ENCODE measurements at regions not wholly inside any gene's neighbourhood (a gene's known extent, or its start where the extent isn't known, plus 50 kb on each side); places are given as distances from the start of the nearest gene placed in this dataset.
"Not testable (repeated sequence)": the region's sequence is repeated elsewhere in the genome, so short reads cannot be mapped to it uniquely, and the experiment has no call there.

DNA sequence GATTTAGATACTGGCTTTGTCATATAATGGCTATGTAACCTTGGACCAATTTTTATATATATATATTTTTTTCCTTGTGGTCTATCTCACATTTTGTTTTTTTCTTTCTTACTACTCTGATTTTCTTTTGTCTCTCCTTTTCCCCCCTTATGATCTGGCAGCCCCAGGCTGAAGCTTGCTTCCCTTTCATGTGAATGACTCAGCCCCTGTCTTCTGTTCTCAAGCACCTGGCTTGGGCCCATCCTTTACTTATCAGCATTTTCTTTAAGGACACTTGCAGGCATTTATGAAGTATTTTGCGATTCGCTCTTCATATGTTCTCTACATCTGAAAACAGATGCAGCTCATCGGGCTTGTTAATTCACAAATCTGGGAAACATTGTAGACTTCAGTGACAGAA is 163.6 kb downstream of the SPRY2 start:
- Mint-ChIP-seq H3K9me3 (no peaks in the 10 kb centered on the region), H3K27me3 (no peaks in the 10 kb centered on the region), H3K4me3 (no peak overlapping the region), H3K27ac (no peak overlapping the region), H3K4me1 (no peaks in the 10 kb centered on the region), H3K36me3 (no peaks in the 10 kb centered on the region)
- ATAC-seq (ENCODE audit: low read depth) (no peak), DNase-seq (ENCODE audit: low spot score in 2 of 2) (no peak)

GRCh38 chr13:80173224-80173623 is 167.7 kb downstream of the SPRY2 start:
- no peak for ATAC-seq (ENCODE audit: low read depth)
- no peaks in the 10 kb centered on the region for H3K36me3 Mint-ChIP-seq
- H3K27ac Mint-ChIP-seq: no peak overlapping the region

DNA sequence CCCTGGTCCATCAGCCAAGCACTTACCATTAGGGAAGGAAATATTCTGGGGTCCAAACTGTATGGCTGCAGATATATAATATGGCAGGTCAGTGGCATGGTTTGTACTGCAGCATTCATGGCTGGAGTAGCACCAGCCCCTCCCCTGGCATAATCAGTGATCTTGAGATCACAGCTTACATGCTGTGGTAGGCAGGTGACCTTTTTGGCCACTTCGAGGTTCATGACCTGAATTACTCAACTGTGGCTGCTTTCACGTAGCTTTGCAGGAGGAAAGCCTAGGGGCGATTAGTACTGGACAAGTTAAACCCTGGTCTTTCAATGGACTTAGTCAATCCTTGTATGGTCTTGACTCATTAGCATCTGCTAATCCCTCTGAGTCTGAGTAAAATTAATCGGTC is 169.8 kb downstream of the SPRY2 start:
- no peaks in the 10 kb centered on the region for H3K9me3 Mint-ChIP-seq
- no peak for DNase-seq (ENCODE audit: low spot score in 2 of 2)
- peaks cover 4% of the 10 kb centered on the region for H3K4me1 Mint-ChIP-seq
- H3K27ac Mint-ChIP-seq: no peak overlapping the region
- ATAC-seq (ENCODE audit: low read depth): no peak
- H3K4me3 Mint-ChIP-seq: no peak overlapping the region
- no peaks in the 10 kb centered on the region for H3K27me3 Mint-ChIP-seq
- H3K36me3 Mint-ChIP-seq: no peaks in the 10 kb centered on the region

More at GRCh38 chr13:80173224-80173623, 167.7 kb downstream of the SPRY2 start:
- Mint-ChIP-seq H3K9me3 (no peaks in the 10 kb centered on the region), H3K4me3 (no peak overlapping the region), H3K27me3 (no peaks in the 10 kb centered on the region), H3K4me1 (peaks cover 4% of the 10 kb centered on the region)
- no peak for DNase-seq (ENCODE audit: low spot score in 2 of 2)

DNA sequence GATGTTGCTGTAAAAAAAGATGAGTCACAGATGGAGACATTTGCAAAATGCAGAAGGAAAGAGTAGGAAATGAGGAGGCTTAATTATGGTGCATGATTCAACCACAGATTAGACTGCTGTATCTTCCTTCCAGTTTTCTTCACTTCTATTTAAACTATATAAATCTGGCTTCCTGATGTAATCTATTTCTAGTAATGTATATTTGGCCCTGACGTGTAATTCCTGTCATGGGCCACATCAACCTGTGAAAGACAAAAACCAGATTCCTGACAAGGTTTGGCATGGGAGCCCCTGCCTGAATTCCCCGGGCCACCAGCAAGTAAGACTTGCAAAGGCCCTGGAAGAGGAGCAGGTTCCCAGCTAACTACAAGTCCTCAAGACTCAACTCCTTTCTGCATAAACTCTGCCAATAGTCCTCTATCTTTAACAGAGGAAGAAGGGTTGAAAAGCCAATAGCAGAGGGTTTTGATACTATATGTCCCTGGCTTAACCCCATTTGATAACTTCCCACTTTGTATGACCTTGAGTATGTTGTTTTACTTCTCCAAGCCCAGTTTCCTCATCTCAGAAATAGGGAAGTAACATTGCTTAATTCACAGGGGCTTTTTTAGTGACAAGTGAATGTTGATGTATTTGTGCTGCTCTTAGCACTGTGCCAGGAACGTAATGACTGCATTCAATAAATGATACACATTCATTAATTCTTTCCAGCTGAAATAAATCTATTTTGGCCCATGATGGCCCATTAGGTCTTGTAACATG is 172.7 kb downstream of the SPRY2 start:
- DNase-seq (ENCODE audit: low spot score in 2 of 2) (no peak), ATAC-seq (ENCODE audit: low read depth) (peak; percentile 78)
- no peaks in the 10 kb centered on the region for H3K36me3 Mint-ChIP-seq
- peaks cover 4% of the 10 kb centered on the region for H3K4me1 Mint-ChIP-seq
- H3K4me3 Mint-ChIP-seq: no peak overlapping the region
- H3K27ac Mint-ChIP-seq: no peak overlapping the region
- H3K9me3 Mint-ChIP-seq: peaks cover 1% of the 10 kb centered on the region
- no peaks in the 10 kb centered on the region for H3K27me3 Mint-ChIP-seq

GRCh38 chr13:80166352-80166751 is 174.6 kb downstream of the SPRY2 start:
- Mint-ChIP-seq H3K36me3 (no peaks in the 10 kb centered on the region), H3K4me1 (peaks cover 4% of the 10 kb centered on the region), H3K9me3 (peaks cover 3% of the 10 kb centered on the region), H3K27ac (no peak overlapping the region), H3K4me3 (no peak overlapping the region), H3K27me3 (no peaks in the 10 kb centered on the region)
- no peak for DNase-seq (ENCODE audit: low spot score in 2 of 2)
- no peak for ATAC-seq (ENCODE audit: low read depth)

DNA sequence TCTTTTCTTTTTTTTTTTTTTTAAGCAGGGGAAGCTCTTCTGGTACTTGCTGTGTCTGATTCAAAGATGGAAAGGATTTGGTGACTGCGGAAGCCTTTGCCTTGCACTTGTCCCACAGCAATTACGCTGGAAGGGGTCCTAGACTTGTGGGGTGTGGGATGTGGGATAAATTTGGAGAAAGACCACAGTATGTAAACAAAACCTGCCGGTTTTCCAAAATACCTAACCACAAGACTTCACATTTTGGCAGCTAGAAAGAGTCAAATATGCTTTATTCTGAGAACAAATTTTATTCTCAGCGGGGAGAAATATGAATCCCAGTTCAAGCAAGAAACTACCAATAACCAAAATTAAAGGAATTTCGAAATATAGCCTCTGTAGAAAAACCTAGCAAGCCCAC is 176.5 kb downstream of the SPRY2 start:
- Mint-ChIP-seq H3K36me3 (no peaks in the 10 kb centered on the region), H3K27me3 (no peaks in the 10 kb centered on the region), H3K4me1 (peaks cover 4% of the 10 kb centered on the region), H3K27ac (no peak overlapping the region), H3K9me3 (peaks cover 3% of the 10 kb centered on the region), H3K4me3 (no peak overlapping the region)
- DNase-seq (ENCODE audit: low spot score in 2 of 2) (no peak), ATAC-seq (ENCODE audit: low read depth) (no peak)

- H3K36me3 Mint-ChIP-seq: no peaks in the 10 kb centered on the region
- peaks cover 4% of the 10 kb centered on the region for H3K9me3 Mint-ChIP-seq
- ATAC-seq (ENCODE audit: low read depth) (no peak), DNase-seq (ENCODE audit: low spot score in 2 of 2) (no peak)
- no peaks in the 10 kb centered on the region for H3K4me1 Mint-ChIP-seq
- H3K27me3 Mint-ChIP-seq: no peaks in the 10 kb centered on the region
- H3K27ac Mint-ChIP-seq: no peak overlapping the region
- H3K4me3 Mint-ChIP-seq: no peak overlapping the region
Measured at GRCh38 chr13:80161896-80162295, 179.0 kb downstream of the SPRY2 start.

DNA sequence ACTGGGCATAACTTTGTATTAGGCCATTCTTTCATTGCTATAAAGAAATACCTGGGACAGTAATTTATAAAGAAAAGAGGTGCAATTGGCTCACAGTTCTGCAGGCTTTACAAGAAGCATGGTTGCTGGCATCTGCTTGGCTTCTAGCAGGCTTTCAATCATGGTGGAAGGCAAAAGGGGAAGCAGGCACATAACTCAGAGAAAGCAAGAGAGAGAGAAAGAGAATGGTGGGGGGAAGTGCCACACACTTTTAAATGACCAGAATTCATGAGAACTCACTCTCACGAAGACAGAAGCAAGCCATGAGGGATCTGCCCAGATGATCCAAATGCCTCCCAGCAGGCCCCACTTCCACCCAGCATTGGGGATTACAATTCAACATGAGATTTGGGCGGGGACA is 179.7 kb downstream of the SPRY2 start:
- no peak overlapping the region for H3K27ac Mint-ChIP-seq
- H3K4me1 Mint-ChIP-seq: no peaks in the 10 kb centered on the region
- no peaks in the 10 kb centered on the region for H3K27me3 Mint-ChIP-seq
- ATAC-seq (ENCODE audit: low read depth) (peak; percentile 35), DNase-seq (ENCODE audit: low spot score in 2 of 2) (no peak)
- no peak overlapping the region for H3K4me3 Mint-ChIP-seq
- H3K9me3 Mint-ChIP-seq: peaks cover 4% of the 10 kb centered on the region
- H3K36me3 Mint-ChIP-seq: no peaks in the 10 kb centered on the region

GRCh38 chr13:80160110-80160509 is 180.8 kb downstream of the SPRY2 start:
- DNase-seq (ENCODE audit: low spot score in 2 of 2) (no peak), ATAC-seq (ENCODE audit: low read depth) (no peak)
- H3K36me3 Mint-ChIP-seq: no peaks in the 10 kb centered on the region
- H3K9me3 Mint-ChIP-seq: peaks cover 4% of the 10 kb centered on the region
- no peak overlapping the region for H3K4me3 Mint-ChIP-seq
- no peak overlapping the region for H3K27ac Mint-ChIP-seq
- H3K4me1 Mint-ChIP-seq: no peaks in the 10 kb centered on the region
- H3K27me3 Mint-ChIP-seq: no peaks in the 10 kb centered on the region

DNA sequence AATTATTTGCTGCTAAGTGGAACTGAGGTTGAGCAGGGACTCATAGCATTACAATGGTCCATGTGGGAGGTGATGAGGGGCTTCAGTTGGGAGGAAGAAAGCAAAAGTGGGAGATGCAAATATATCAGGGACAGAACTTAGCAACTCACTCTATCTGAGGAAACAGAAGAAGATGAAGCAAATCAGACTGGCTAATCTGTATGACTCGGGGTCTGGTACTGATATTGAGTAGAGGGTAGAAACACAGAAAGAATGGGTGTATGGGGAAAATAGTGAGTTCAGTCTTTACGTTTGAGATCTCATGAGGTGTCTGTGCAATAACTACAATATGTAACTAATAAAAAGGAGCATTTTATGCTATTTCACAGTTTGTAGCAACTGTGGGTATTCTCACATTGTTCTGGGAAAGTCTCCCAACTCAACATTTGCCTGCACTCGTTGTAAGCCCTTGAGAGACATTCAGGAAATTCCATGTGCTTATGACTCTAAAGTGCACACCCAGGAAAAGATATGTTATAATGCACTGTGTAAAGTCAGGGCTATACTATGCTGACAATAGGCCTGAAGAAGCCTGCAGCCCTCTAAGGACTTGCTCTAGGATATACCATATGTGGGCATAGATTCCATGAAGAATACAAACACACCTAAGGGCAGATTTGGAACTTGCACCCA is 183.5 kb downstream of the SPRY2 start:
- Mint-ChIP-seq H3K4me1 (no peaks in the 10 kb centered on the region), H3K27me3 (no peaks in the 10 kb centered on the region), H3K4me3 (no peak overlapping the region), H3K9me3 (peaks cover 1% of the 10 kb centered on the region), H3K27ac (no peak overlapping the region), H3K36me3 (no peaks in the 10 kb centered on the region)
- ATAC-seq (ENCODE audit: low read depth) (no peak), DNase-seq (ENCODE audit: low spot score in 2 of 2) (no peak)

DNA sequence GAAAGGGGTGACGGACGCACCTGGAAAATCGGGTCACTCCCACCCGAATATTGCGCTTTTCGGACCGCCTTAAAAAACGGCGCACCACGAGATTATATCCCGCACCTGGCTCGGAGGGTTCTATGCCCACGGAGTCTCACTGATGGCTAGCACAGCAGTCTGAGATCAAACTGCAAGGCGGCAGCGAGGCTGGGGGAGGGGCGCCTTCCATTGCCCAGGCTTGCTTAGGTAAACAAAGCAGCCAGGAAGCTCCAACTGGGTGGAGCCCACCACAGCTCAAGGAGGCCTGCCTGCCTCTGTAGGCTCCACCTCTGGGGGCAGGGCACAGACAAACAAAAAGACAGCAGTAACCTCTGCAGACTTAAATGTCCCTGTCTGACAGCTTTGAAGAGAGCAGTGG is 188.8 kb downstream of the SPRY2 start:
- ATAC-seq (ENCODE audit: low read depth); H3K27me3 Mint-ChIP-seq; DNase-seq (ENCODE audit: low spot score in 2 of 2); H3K4me1 Mint-ChIP-seq; H3K4me3 Mint-ChIP-seq; H3K9me3 Mint-ChIP-seq; H3K27ac Mint-ChIP-seq; H3K36me3 Mint-ChIP-seq: not testable (repeated sequence)

- ATAC-seq (ENCODE audit: low read depth): no peak
- no peak overlapping the region for H3K4me3 Mint-ChIP-seq
- H3K27ac Mint-ChIP-seq: no peak overlapping the region
- no peaks in the 10 kb centered on the region for H3K36me3 Mint-ChIP-seq
- H3K27me3 Mint-ChIP-seq: no peaks in the 10 kb centered on the region
- H3K4me1 Mint-ChIP-seq: no peaks in the 10 kb centered on the region
- DNase-seq (ENCODE audit: low spot score in 2 of 2): no peak
- no peaks in the 10 kb centered on the region for H3K9me3 Mint-ChIP-seq
Measured at GRCh38 chr13:80151016-80151415, 189.9 kb downstream of the SPRY2 start.

DNA sequence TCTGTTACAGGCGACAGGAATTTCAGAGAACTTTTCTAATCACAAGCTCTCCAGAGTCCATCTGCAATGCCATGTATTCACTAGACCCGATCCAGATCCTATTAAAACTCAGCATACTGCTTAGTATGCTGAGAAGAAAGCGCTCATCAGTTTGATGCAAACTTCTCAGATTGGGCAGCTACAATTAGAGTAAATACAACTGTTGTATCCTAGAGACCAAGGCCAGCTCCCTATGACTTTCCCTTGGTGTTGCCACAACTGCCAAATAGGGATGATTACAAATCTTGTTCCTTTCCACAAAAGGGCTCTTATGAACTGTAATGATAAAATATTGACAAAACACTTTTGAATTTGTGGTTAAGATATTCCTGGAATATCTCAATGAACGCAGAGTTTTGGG is 191.2 kb downstream of the SPRY2 start:
- Mint-ChIP-seq H3K27ac (no peak overlapping the region), H3K27me3 (no peaks in the 10 kb centered on the region), H3K4me1 (no peaks in the 10 kb centered on the region), H3K9me3 (no peaks in the 10 kb centered on the region), H3K36me3 (no peaks in the 10 kb centered on the region), H3K4me3 (no peak overlapping the region)
- ATAC-seq (ENCODE audit: low read depth) (no peak), DNase-seq (ENCODE audit: low spot score in 2 of 2) (no peak)

DNA sequence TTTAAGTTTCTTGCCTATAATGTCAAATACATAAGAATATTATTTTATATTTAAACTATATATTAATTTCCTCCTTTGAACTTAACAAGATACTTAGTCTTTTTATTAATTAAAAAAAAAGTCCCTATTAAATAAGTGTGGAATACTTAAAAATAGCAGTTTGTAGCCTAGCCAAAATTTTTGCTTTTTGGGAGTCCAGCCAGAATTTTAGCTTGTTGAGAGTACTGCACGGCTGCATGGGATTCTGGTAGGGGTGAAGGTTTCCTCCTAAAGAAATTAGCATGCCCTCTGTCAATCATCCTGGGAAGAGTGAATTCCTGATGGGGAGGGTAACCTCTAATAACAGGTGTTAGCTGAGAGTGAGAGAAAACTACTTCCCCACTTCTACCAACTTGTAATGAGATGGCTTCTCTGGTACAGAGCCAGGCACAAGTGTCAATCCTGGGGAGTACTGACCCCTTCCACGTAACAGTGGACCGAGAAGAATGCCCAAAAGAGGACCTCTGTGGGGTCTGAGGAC is 195.7 kb downstream of the SPRY2 start:
- no peaks in the 10 kb centered on the region for H3K4me1 Mint-ChIP-seq
- ATAC-seq (ENCODE audit: low read depth): no peak

GRCh38 chr13:80144493-80144892 is 196.4 kb downstream of the SPRY2 start:
- H3K9me3 Mint-ChIP-seq: no peaks in the 10 kb centered on the region
- no peaks in the 10 kb centered on the region for H3K4me1 Mint-ChIP-seq
- H3K27ac Mint-ChIP-seq: no peak overlapping the region
- no peaks in the 10 kb centered on the region for H3K36me3 Mint-ChIP-seq
- H3K27me3 Mint-ChIP-seq: no peaks in the 10 kb centered on the region
- no peak overlapping the region for H3K4me3 Mint-ChIP-seq
- no peak for DNase-seq (ENCODE audit: low spot score in 2 of 2)
- ATAC-seq (ENCODE audit: low read depth): no peak

More for the DNA sequence above, 195.7 kb downstream of the SPRY2 start:
- Mint-ChIP-seq H3K27ac (no peak overlapping the region), H3K27me3 (no peaks in the 10 kb centered on the region), H3K9me3 (no peaks in the 10 kb centered on the region), H3K4me3 (no peak overlapping the region), H3K36me3 (no peaks in the 10 kb centered on the region)
- DNase-seq (ENCODE audit: low spot score in 2 of 2): no peak

Data from memory B cell (primary cell).